ENCODE measurements at regions not wholly inside any gene's neighbourhood (a gene's known extent, or its start where the extent isn't known, plus 50 kb on each side); places are given as distances from the start of the nearest gene placed in this dataset.
"Not testable (repeated sequence)": the region's sequence is repeated elsewhere in the genome, so short reads cannot be mapped to it uniquely, and the experiment has no call there.

DNA sequence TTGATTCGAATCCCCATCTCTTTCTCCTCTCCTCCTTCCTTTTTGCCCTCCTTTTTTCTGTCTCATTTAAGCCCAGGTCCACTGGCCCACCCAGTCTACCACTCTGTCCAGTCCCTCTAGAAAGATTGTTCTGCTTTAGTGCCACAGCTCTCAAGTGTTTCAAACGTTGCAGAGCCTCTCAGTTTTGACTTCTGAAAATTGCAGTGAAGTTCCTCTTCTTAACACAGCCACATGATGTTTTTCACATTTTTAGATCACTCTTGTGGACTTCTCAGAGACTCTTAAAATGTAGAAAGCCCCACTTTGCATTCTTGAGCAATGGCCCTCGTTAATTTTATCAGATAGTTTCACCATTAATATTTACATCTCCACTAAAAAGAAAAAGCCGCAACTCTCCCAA lies 253.1 kb downstream of the HAPSTR1 start:
- Mint-ChIP-seq H3K36me3 (peaks cover 2% of the 10 kb centered on the region), H3K27me3 (no peaks in the 10 kb centered on the region), H3K4me1 (no peaks in the 10 kb centered on the region), H3K27ac (no peak overlapping the region), H3K9me3 (peaks cover 1 to 16% (median 1%) of the 10 kb centered on the region in 3 donors), H3K4me3 (no peak overlapping the region)

DNA sequence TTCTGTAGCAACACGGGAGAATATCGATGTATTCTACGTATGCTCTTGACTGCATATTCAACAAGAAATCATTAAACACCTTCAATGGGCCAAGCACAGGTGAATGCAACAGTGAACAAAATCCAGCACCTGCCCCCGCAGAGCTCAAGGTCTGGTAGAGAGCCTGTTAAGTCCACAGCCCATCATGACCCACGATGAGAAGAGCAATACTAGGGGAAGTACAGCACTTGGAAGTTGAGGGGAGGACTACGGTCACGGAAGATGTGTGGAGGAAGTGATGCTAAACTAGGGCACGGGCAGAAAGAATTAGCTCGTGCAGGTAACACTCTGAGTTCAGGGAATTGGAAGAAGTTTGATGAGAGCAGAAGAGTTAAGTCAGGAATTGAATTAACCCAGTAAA lies 253.6 kb downstream of the HAPSTR1 start:
- Mint-ChIP-seq H3K36me3 (peaks cover 2% of the 10 kb centered on the region), H3K27ac (no peak overlapping the region), H3K4me1 (no peaks in the 10 kb centered on the region), H3K4me3 (no peak overlapping the region), H3K27me3 (no peaks in the 10 kb centered on the region), H3K9me3 (peaks cover 1 to 18% (median 2%) of the 10 kb centered on the region in 3 donors)

DNA sequence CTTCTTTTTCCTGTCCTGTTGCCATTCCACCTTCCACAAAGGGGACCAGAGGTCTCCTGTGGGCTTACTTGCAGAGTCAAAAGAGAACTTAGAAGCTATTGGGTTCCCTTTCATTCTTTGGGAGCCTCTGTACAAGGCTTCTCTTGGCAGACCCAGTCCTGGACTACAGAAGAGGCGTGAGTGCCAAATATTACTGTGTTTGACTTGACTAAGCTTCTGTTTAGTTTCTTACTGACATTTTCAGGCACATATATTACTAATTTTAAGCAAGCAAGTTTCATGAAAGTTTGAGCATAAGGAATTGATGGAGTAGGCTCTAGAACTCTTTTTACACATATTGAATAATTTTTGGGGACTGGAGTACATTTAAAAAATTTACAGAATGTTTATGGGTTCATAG lies 254.4 kb downstream of the HAPSTR1 start:
- no peaks in the 10 kb centered on the region for H3K27me3 Mint-ChIP-seq
- no peak overlapping the region for H3K4me3 Mint-ChIP-seq
- H3K36me3 Mint-ChIP-seq = peaks cover 2% of the 10 kb centered on the region
- H3K27ac Mint-ChIP-seq = no peak overlapping the region
- peaks cover 1 to 18% (median 2%) of the 10 kb centered on the region in 3 donors for H3K9me3 Mint-ChIP-seq
- no peaks in the 10 kb centered on the region for H3K4me1 Mint-ChIP-seq

DNA sequence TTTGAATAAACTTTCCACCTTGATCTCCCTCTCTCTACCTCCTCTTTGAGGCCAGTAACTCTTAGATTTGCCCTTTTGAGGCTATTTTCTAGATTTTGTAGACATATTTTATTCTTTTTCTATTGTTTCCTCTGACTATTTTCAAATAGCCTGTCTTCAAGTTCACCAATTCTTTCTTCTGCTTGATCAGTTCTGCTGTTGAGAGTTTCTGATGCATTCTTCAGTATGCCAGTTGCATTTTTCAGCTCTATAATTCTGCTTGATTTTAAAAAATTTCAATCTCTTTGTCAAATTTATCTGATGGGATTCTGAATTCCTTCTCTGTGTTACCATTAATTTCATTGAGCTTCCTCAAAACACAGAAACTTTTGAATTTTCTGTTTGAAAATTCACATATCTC lies 257.5 kb downstream of the HAPSTR1 start:
- Mint-ChIP-seq H3K4me3 (no peak overlapping the region), H3K27ac (no peak overlapping the region), H3K9me3 (peaks cover 1 to 21% (median 5%) of the 10 kb centered on the region in 3 donors)

DNA sequence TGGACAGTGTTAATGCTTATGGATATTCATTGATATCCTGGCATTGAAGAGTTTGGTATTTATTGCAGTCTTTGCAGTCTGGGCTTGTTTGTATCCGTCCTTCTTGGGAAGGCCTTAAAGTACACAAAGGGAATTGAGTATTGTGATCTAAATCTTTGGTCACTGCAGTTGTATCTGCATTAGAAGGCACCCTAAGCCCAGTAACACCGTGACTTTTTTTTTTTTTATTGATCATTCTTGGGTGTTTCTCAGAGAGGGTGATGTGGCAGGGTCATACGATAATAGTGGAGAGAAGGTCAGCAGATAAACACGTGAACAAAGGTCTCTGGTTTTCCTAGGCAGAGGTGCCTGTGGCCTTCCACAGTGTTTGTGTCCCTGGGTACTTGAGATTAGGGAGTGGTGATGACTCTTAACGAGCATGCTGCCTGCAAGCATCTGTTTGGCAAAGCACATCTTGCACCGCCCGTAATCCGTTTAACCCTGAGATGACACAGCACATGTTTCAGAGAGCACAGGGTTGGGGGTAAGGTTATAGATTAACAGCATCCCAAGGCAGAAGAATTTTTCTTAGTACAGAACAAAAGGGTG lies 258.0 kb downstream of the HAPSTR1 start:
- not testable (repeated sequence) for H3K4me1 Mint-ChIP-seq

More for the DNA sequence above, 257.5 kb downstream of the HAPSTR1 start:
- H3K36me3 Mint-ChIP-seq = peaks cover 2% of the 10 kb centered on the region
- no peaks in the 10 kb centered on the region for H3K27me3 Mint-ChIP-seq
- no peaks in the 10 kb centered on the region for H3K4me1 Mint-ChIP-seq

DNA sequence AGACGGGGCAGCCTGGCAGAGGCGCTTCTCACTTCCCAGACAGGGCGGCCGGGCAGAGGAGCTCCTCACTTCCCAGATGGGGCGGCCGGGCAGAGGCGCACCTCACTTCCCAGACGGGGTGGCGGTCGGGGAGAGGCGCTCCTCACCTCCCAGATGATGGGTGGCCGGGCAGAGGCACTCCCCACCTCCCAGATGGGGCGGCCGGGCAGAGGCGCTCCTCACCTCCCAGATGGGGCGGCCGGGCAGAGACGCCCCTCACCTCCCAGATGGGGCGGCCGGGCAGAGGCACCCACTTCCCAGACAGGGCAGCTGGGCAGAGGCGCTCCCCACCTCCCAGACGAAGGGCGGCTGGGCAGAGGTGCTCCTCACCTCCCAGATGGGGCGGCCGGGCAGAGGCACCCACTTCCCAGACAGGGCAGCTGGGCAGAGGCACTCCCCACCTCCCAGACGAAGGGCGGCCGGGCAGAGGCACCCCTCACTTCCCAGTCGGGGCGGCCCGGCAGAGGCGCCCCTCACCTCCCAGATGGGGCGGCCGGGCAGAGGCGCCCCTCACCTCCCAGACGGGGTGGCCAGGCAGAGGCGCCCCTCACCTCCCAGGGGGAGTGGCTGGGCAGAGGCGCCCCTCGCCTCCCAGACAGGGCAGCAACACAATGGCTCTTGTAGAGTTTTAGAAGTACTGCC lies 258.8 kb downstream of the HAPSTR1 start:
- not testable (repeated sequence) for H3K27me3 Mint-ChIP-seq, H3K4me3 Mint-ChIP-seq, H3K27ac Mint-ChIP-seq, H3K36me3 Mint-ChIP-seq, H3K4me1 Mint-ChIP-seq
- H3K9me3 Mint-ChIP-seq = peaks cover 3 to 29% (median 5%) of the 10 kb centered on the region in 3 donors

More for the DNA sequence above, 258.0 kb downstream of the HAPSTR1 start:
- not testable (repeated sequence) for H3K36me3 Mint-ChIP-seq, H3K4me3 Mint-ChIP-seq, H3K27me3 Mint-ChIP-seq, H3K27ac Mint-ChIP-seq
- peaks cover 1 to 23% (median 5%) of the 10 kb centered on the region in 3 donors for H3K9me3 Mint-ChIP-seq

DNA sequence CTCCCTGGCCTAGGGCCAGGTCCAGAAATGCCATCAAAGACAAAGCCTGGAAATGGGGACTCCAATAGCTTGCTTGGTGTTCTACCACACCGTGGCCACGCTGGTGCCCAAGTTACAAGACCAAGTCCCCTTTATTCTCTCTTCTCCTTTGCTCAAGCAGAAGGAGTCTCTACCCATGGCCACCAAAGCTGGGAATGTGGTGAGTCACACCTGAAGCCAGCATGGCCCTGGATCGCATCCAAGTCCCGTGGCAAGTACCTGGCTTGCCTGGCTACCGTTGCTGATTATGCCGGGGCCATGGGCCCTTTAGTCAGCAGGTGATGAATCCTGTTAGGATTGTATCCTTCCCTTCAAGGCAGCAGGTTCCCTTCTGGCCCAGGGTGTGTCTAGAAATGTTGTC lies 260.0 kb downstream of the HAPSTR1 start:
- Mint-ChIP-seq H3K27ac (no peak overlapping the region), H3K9me3 (peaks cover 3 to 35% (median 6%) of the 10 kb centered on the region in 3 donors), H3K36me3 (no peaks in the 10 kb centered on the region), H3K4me3 (no peak overlapping the region), H3K27me3 (no peaks in the 10 kb centered on the region), H3K4me1 (no peaks in the 10 kb centered on the region)

DNA sequence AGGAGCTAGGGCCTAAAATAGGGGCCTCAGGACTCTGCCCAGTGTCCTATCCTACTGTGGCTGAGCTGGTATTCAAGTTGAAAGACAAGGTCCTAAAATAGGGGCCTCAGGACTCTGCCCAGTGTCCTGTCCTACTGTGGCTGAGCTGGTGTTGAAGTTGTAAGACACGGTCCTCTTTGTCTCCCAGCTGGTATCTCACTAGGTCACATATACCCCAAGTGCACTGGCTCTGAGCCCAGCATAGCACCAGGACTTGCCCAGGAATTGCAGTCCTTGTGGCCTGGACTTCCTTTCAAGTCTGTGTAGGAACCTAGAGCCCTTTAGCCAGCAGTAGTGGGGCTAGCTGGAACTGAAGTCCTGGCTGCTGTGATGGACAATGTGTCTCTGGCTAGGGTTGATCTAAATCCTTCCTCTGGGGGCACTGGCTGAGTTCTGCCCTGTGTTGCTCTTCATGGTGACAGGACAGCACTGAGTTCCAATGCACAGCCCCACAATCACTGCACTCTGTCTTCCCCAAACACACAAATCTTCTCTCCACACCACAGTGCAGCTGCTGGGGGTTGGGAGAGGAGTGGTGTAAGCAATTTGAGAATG lies 260.5 kb downstream of the HAPSTR1 start:
- peaks cover 3 to 40% (median 6%) of the 10 kb centered on the region in 3 donors for H3K9me3 Mint-ChIP-seq
- no peaks in the 10 kb centered on the region for H3K36me3 Mint-ChIP-seq
- H3K27ac Mint-ChIP-seq = no peak overlapping the region
- no peak overlapping the region for H3K4me3 Mint-ChIP-seq
- no peaks in the 10 kb centered on the region for H3K4me1 Mint-ChIP-seq
- no peaks in the 10 kb centered on the region for H3K27me3 Mint-ChIP-seq

DNA sequence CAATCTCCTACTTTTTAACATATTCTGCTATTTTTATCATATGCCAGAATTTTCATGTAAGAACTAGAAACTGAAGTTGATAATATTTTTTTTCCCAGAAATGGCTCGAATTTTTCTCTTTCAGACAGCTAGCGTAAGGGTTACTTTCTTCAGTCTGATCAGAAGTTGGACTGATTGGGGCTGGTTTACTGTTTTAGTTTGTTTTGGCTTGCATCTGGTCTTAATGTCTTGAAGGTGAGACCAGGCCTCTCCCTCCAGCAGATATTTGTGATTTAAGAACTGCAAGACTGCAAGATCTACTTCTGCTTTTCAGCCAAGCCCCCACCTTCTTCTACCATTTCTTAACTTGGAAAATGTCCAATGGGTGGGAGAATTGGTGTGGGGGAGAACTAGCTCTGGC lies 266.4 kb downstream of the HAPSTR1 start:
- Mint-ChIP-seq H3K27me3 (peaks cover 2% of the 10 kb centered on the region), H3K27ac (peak overlapping the region in 1 of 3 donors; percentile 32), H3K4me1 (no peaks in the 10 kb centered on the region), H3K36me3 (no peaks in the 10 kb centered on the region), H3K4me3 (no peak overlapping the region), H3K9me3 (peaks cover 8 to 24% (median 12%) of the 10 kb centered on the region in 3 donors)

DNA sequence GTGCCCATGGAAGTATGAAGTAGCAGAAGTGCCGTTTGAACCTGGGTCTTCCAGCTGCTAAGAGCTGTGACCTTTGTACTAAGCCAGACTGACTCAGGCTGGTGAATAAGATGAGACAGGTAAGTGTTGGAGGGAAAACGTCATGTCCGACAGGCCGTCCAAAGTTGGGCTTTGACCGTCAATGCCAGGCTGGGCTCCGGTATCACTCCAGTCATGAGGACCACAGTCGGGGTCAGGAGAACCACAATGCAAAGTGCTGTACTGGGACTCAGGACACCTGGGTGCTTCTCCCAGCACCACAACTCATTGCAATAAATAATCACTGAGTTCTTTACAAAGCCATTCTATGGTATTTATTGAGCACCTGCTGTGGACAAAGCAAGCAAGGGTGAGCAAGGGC lies 268.6 kb downstream of the HAPSTR1 start:
- Mint-ChIP-seq H3K9me3 (peaks cover 7 to 17% (median 9%) of the 10 kb centered on the region in 3 donors), H3K27me3 (peaks cover 5% of the 10 kb centered on the region), H3K27ac (no peak overlapping the region), H3K4me1 (no peaks in the 10 kb centered on the region), H3K4me3 (no peak overlapping the region), H3K36me3 (no peaks in the 10 kb centered on the region)

DNA sequence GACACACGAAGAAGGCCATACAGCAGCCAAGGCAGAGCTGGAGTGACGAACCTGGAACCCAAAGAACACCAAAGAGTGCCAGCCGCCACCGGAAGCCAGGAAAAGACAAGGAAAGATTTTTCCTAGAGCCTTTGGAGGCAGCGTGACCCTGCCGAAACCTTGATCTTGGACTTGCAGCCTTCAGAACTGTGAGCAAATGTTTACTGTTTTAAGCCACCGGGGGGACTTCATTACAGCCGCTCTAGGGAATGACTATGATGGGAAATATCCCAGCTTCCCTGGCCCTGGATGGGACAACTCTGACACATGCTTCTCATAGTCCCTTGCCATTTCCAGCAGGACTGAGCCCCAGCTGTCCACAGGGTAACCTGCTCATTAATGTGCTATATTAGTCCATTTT lies 270.6 kb downstream of the HAPSTR1 start:
- peaks cover 4 to 6% (median 6%) of the 10 kb centered on the region in 3 donors for H3K9me3 Mint-ChIP-seq
- H3K27ac Mint-ChIP-seq = no peak overlapping the region
- H3K36me3 Mint-ChIP-seq = no peaks in the 10 kb centered on the region
- peaks cover 5% of the 10 kb centered on the region for H3K27me3 Mint-ChIP-seq
- H3K4me1 Mint-ChIP-seq = no peaks in the 10 kb centered on the region
- no peak overlapping the region for H3K4me3 Mint-ChIP-seq

DNA sequence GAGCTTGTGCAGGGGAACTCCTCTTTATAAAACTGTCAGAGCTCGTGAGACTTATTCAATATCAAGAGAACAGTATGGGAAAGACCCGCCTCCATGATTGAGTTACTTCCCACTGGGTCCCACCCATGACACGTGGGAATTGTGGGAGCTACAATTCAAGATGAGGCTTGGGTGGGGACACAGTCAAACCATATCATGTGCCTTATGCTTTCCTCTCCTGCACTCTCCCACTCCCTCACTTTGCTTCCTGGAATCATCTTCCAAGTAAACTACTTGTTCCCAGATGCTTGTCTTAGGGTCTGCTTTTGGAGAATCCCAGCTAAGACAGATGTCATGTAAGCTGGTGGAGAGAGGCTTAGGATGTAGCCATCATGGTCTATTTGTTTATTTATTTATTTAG lies 271.2 kb downstream of the HAPSTR1 start:
- no peak overlapping the region for H3K4me3 Mint-ChIP-seq
- no peaks in the 10 kb centered on the region for H3K4me1 Mint-ChIP-seq
- H3K27me3 Mint-ChIP-seq = peaks cover 5% of the 10 kb centered on the region
- peaks cover 1 to 5% (median 2%) of the 10 kb centered on the region in 3 donors for H3K9me3 Mint-ChIP-seq
- H3K27ac Mint-ChIP-seq = no peak overlapping the region
- H3K36me3 Mint-ChIP-seq = no peaks in the 10 kb centered on the region

DNA sequence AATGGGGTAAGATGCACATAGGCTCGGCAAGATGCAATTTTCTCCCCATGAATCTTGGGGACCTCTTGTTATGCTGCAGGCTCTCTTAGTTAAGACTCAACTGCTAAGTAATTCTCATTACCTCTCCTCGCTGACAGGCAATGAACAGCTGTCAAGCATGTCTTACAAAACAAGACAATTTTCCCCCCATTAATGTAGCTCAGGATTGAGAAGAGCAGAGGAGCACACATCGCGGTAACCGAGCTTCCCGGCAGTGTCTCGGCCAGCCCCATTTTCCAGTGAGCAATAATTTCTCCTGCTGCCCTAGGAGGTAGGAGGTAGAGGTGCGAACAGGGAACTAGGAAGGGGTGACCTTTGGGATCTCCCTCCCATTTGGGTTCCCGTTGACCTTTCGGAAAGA lies 272.1 kb downstream of the HAPSTR1 start:
- Mint-ChIP-seq H3K36me3 (peaks cover 3% of the 10 kb centered on the region), H3K9me3 (peaks cover 0 to 3% (median 2%) of the 10 kb centered on the region in 3 donors), H3K4me3 (no peak overlapping the region), H3K27me3 (peaks cover 5% of the 10 kb centered on the region), H3K27ac (no peak overlapping the region), H3K4me1 (no peaks in the 10 kb centered on the region)

DNA sequence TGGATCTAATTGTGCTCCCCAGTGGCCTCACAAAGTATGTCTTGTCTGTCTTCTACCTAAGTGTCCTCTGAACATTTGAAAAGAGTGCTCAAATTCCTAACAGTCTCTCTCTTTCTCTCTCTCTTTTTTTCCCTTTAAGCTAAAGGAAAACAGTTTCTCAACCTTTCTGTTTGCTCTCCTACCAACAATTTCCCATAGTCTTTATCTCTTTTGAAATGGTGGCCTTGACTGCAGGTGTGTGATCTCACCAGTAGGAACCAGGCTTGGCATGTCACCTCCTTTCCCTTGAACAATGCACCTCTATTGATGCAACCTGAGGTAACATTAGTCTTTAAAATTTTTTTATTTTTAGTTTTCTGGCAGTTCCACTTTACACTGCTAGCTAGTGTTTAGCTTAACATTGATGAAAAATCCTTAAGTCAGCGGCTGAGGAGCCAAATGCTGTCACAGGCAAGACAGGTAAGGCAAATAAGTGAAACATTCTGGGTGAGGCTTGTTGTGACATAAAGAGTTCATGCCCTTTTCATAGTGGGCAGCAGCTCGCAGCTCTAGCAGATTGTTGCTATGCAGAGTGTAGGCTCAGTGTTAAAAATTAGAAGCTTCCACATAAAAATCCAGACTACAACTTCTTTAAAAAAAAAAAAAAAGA lies 273.4 kb downstream of the HAPSTR1 start:
- Mint-ChIP-seq H3K4me3 (no peak overlapping the region), H3K4me1 (no peaks in the 10 kb centered on the region), H3K27me3 (peaks cover 3% of the 10 kb centered on the region), H3K9me3 (peaks cover 0 to 3% (median 0%) of the 10 kb centered on the region in 3 donors), H3K36me3 (peaks cover 3% of the 10 kb centered on the region), H3K27ac (peak overlapping the region in 1 of 3 donors; percentile 55)

DNA sequence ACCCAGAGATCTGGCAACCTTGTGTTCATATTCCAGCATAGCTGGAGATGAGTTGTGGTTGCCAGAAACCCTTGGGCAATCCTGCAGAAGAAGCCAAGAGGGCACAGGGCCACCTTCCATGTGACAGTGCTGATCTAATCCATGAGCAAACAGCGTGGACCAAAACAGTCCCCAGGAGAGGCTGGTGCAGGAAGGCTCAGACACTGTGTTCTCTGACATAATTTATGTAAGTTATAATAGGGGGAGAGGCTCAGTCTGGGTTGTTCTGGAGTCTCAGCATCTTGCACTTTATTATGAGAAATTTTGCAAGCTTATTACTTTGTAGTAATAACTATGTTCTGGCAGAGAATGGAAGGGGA lies 273.9 kb downstream of the HAPSTR1 start:
- Mint-ChIP-seq H3K4me3 (no peak overlapping the region), H3K27me3 (peaks cover 3% of the 10 kb centered on the region), H3K27ac (no peak overlapping the region), H3K4me1 (no peaks in the 10 kb centered on the region), H3K36me3 (peaks cover 3% of the 10 kb centered on the region), H3K9me3 (peaks cover 0 to 5% (median 0%) of the 10 kb centered on the region in 3 donors)
